PFSK-1 (cell line): ENCODE measurements at regions not wholly inside any gene's neighbourhood (a gene's known extent, or its start where the extent isn't known, plus 50 kb on each side); places are given as distances from the start of the nearest gene placed in this dataset.

Source experiments
- FOXP2 ChIP-seq: optimal IDR thresholded peaks from 2 replicates; pipeline ENCODE3; 2011; ENCODE audit warnings: borderline replicate concordance, control low read depth, inconsistent platforms; ENCODE audit not compliant: insufficient read depth; ENCODE audit errors: extremely low read length, extremely low read depth
- POLR2AphosphoS5 ChIP-seq: IDR thresholded peaks from 2 replicates; pipeline ENCODE4 v1.6.1; 2012; ENCODE audit warnings: low read depth, mild to moderate bottlenecking, control low read depth, low read length, moderate library complexity
- SIN3A ChIP-seq: IDR thresholded peaks from 2 replicates; pipeline ENCODE4 v1.6.1; 2012; ENCODE audit warnings: mild to moderate bottlenecking, low read length, moderate library complexity, borderline replicate concordance; ENCODE audit not compliant: insufficient read depth
- TAF1 ChIP-seq: IDR thresholded peaks from 2 replicates; pipeline ENCODE4 v1.6.1; 2012; ENCODE audit warnings: low read length, control low read depth, borderline replicate concordance; ENCODE audit not compliant: insufficient read depth
- TF ChIP-seq, protein P1 (sequence below), 2 experiments: IDR thresholded peaks; 2 replicates each; pipeline versions ENCODE4 v1.6.1 to v1.8.0; 2011 to 2012; ENCODE audit warnings: low read depth in 2 of 2, low read length in 2 of 2, control low read depth in 1 of 2, inconsistent platforms in 1 of 2, mild to moderate bottlenecking in 1 of 2, moderate library complexity in 1 of 2; ENCODE audit not compliant: insufficient read depth in 1 of 2

GRCh38 chr6:118400098-118400497, 148.0 kb upstream of the PLN start:
- TF ChIP-seq FOXP2 (no peak), TAF1 (no peak), POLR2AphosphoS5 (no peak), SIN3A (no peak)
- TF ChIP-seq, protein P1, sequence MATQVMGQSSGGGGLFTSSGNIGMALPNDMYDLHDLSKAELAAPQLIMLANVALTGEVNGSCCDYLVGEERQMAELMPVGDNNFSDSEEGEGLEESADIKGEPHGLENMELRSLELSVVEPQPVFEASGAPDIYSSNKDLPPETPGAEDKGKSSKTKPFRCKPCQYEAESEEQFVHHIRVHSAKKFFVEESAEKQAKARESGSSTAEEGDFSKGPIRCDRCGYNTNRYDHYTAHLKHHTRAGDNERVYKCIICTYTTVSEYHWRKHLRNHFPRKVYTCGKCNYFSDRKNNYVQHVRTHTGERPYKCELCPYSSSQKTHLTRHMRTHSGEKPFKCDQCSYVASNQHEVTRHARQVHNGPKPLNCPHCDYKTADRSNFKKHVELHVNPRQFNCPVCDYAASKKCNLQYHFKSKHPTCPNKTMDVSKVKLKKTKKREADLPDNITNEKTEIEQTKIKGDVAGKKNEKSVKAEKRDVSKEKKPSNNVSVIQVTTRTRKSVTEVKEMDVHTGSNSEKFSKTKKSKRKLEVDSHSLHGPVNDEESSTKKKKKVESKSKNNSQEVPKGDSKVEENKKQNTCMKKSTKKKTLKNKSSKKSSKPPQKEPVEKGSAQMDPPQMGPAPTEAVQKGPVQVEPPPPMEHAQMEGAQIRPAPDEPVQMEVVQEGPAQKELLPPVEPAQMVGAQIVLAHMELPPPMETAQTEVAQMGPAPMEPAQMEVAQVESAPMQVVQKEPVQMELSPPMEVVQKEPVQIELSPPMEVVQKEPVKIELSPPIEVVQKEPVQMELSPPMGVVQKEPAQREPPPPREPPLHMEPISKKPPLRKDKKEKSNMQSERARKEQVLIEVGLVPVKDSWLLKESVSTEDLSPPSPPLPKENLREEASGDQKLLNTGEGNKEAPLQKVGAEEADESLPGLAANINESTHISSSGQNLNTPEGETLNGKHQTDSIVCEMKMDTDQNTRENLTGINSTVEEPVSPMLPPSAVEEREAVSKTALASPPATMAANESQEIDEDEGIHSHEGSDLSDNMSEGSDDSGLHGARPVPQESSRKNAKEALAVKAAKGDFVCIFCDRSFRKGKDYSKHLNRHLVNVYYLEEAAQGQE (IDR thresholded peaks at IDR 0.05; ENCODE audit: insufficient read depth in 1 of 2, low read depth in 2 of 2, low read length in 2 of 2), result no peak

DNA sequence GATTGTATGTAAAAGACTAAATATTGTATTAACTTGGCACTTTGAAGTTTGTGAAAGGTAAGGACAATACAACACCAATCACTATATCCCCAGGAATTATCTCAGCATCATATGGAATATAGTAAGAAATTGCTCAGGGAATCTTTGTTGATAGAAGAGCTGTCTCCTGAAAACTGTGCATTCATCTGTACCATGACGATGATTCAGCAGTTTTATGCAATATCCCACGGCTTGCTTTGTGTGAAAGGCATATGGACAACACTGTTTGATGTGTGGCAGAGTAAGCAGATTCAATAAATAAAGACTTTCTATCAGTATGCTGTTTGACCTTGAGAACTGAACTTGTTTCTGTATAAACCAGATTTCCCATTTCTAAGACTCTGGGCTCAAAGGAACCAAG, 147.5 kb upstream of the PLN start:
- TF ChIP-seq FOXP2 (no peak), TAF1 (no peak), POLR2AphosphoS5 (no peak), SIN3A (no peak)
- TF ChIP-seq, protein P1 (IDR thresholded peaks at IDR 0.05; ENCODE audit: insufficient read depth in 1 of 2, low read depth in 2 of 2, low read length in 2 of 2), result no peak

DNA sequence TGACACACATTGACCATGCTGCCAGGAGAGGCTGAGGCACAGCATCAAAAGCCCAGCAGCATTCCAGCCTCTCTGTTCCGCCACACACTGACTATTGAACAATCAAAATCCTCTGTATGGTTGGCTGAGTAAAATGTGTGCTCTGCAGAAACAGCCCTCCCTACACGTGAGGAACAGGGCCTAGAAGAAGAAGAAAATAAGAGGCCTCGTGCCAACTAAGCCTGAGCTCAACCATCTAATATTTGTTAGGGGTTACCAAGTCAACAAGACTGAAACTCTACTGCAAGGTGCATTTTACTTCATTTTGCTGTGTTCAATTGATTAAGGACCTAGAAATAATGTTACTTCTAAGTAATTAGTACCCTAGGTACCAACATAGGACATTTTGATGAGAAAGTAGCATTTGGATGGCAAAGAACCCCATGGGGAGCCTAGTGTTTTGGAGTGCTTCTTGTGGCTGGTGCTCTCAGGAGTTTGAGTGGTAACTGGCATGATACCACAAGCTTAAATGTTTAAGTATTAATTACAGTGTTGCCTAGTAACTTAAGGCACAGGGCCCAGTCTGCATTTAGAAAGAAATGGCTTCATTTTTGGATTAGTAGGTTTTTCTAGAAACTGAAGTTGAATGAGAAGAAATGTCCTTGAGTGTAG, 146.6 kb upstream of the PLN start:
- TF ChIP-seq FOXP2 (no peak), SIN3A (no peak), POLR2AphosphoS5 (no peak), TAF1 (no peak)
- TF ChIP-seq, protein P1 (IDR thresholded peaks at IDR 0.05; ENCODE audit: insufficient read depth in 1 of 2, low read depth in 2 of 2, low read length in 2 of 2), result no peak

- TF ChIP-seq, protein P1 (IDR thresholded peaks at IDR 0.05; ENCODE audit: insufficient read depth in 1 of 2, low read depth in 2 of 2, low read length in 2 of 2), result no peak
- no peak for TF ChIP-seq POLR2AphosphoS5
- TF ChIP-seq FOXP2, result no peak
- no peak for TF ChIP-seq SIN3A
- TF ChIP-seq TAF1, result no peak
Measured at GRCh38 chr6:118403036-118403435, 145.1 kb upstream of the PLN start.

GRCh38 chr6:118408863-118409262, 139.2 kb upstream of the PLN start:
- TF ChIP-seq, protein P1 (IDR thresholded peaks at IDR 0.05; ENCODE audit: insufficient read depth in 1 of 2, low read depth in 2 of 2, low read length in 2 of 2), result no peak
- TF ChIP-seq POLR2AphosphoS5 (no peak), FOXP2 (no peak), TAF1 (no peak), SIN3A (no peak)
